HEK293T (cell line): ENCODE measurements at regions not wholly inside any gene's neighbourhood (a gene's known extent, or its start where the extent isn't known, plus 50 kb on each side); places are given as distances from the start of the nearest gene placed in this dataset.

Source experiments
- CTCF ChIA-PET: fragments of 350-600 bp; formaldehyde crosslinking; extraction: SDS; loops from one replicate; lab custom pipeline; 2021; ENCODE audit warnings: antibody characterized with exemption, inconsistent platforms; lab: Yijun Ruan, JAX
- POLR2A ChIA-PET: fragments of 350-600 bp; formaldehyde crosslinking; extraction: SDS; loops from one replicate; lab custom pipeline; 2020; ENCODE audit warnings: antibody characterized with exemption, inconsistent platforms; lab: Yijun Ruan, JAX
- DNase-seq: peaks from one replicate; pipeline ENCODE4 v3.0.0; 2012; ENCODE audit warnings: mixed read lengths; ENCODE audit errors: extremely low spot score
- ARNT ChIP-seq: fragments of 450-650 bp; IDR thresholded peaks from 2 replicates; pipeline ENCODE4 v1.6.1; 2017; ENCODE audit warnings: mild to moderate bottlenecking
- BHLHE40 ChIP-seq: fragments of 450-650 bp; IDR thresholded peaks from 2 replicates; pipeline ENCODE4 v1.6.1; 2016; ENCODE audit warnings: mild to moderate bottlenecking, moderate library complexity, borderline replicate concordance
- CTBP1 ChIP-seq: fragments of 450-650 bp; IDR thresholded peaks from 2 replicates; pipeline ENCODE4 v1.6.1; 2016; ENCODE audit warnings: borderline replicate concordance
- ELF4 ChIP-seq: fragments of 450-650 bp; IDR thresholded peaks from 2 replicates; pipeline ENCODE4 v1.6.1; 2017; ENCODE audit warnings: antibody characterized with exemption
- FOXA1 ChIP-seq: fragments of 450-650 bp; IDR thresholded peaks from 2 replicates; pipeline ENCODE4 v1.6.1; 2016; ENCODE audit warnings: mild to moderate bottlenecking
- FOXK2 ChIP-seq: fragments of 450-650 bp; IDR thresholded peaks from 2 replicates; pipeline ENCODE4 v1.6.1; 2016; ENCODE audit warnings: mild to moderate bottlenecking
- FOXM1 ChIP-seq: fragments of 450-650 bp; IDR thresholded peaks from 2 replicates; pipeline ENCODE4 v1.6.1; 2017; ENCODE audit warnings: mild to moderate bottlenecking, borderline replicate concordance
- HDGF ChIP-seq: fragments of 450-650 bp; IDR thresholded peaks from 2 replicates; pipeline ENCODE4 v1.6.1; 2017; ENCODE audit warnings: antibody characterized with exemption, borderline replicate concordance
- L3MBTL2 ChIP-seq: fragments of 450-650 bp; conservative IDR thresholded peaks from 2 replicates; pipeline ENCODE4 v1.6.1; 2016; ENCODE audit warnings: mild to moderate bottlenecking
- LEF1 ChIP-seq: fragments of 450-650 bp; IDR thresholded peaks from 2 replicates; pipeline ENCODE4 v1.6.1; 2017; ENCODE audit warnings: mild to moderate bottlenecking, borderline replicate concordance
- NFRKB ChIP-seq: fragments of 450-650 bp; IDR thresholded peaks from 2 replicates; pipeline ENCODE4 v1.6.1; 2016; ENCODE audit warnings: mild to moderate bottlenecking, moderate library complexity
- PKNOX1 ChIP-seq: fragments of 450-650 bp; IDR thresholded peaks from 2 replicates; pipeline ENCODE4 v1.6.1; 2016
- SP1 ChIP-seq: fragments of 450-650 bp; IDR thresholded peaks from 2 replicates; pipeline ENCODE4 v1.6.1; 2017
- SUZ12 ChIP-seq: fragments of 450-650 bp; IDR thresholded peaks from 2 replicates; pipeline ENCODE4 v1.6.1; 2016; ENCODE audit warnings: mild to moderate bottlenecking
- TARDBP ChIP-seq: fragments of 450-650 bp; IDR thresholded peaks from 2 replicates; pipeline ENCODE4 v1.6.1; 2016
- ZNF384 ChIP-seq: fragments of 450-650 bp; IDR thresholded peaks from 2 replicates; pipeline ENCODE4 v1.6.1; 2016

DNA sequence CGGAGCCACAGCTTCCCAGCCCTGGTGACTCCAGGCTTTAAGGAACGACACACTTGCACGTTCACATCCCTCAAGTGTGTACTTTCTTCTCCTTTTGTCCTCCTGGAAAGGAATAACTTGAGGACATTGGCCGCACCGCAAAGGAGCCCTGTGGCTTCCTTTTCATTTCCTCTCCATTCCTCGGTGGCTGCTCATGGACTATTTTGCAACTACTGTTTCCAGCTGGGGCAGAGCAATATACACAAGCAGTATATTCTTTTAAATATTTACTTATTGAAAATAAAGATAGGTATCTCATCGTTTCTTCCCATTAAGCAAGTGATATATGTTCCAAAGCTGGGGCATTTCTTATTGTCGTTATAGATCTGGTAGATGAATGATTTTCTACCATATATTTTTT, 97.2 kb upstream of the LYZL1 start:
- TF ChIP-seq BHLHE40: no peak
- no peak for TF ChIP-seq L3MBTL2
- no peak for TF ChIP-seq LEF1
- no peak for TF ChIP-seq NFRKB
- no peak for TF ChIP-seq ZNF384
- TF ChIP-seq FOXK2: no peak
- no peak for TF ChIP-seq TARDBP
- TF ChIP-seq ELF4: no peak
- DNase-seq: no peak
- CTCF ChIA-PET: no interaction called here
- POLR2A ChIA-PET: no interaction called here

DNA sequence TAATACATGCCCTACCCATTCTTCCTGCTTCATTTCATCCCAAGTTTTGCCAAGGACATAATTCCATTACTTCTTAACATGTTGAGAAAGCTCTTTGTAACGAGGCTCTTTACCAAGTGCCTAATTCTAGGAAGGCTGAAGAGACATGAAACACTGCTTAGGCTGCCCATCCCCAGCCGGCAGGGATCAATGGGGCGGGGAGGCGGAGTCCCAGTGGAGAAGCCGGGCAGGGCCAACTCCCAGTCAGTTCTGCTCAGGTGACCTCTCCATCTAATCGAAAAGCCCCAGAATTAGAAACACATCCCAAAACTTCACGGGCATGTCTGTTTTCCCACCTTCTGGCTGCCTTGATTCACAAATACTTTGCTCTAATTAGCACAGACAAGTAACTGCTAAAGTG, 89.5 kb upstream of the LYZL1 start:
- ChIA-PET POLR2A (interaction anchor here (0.6 kb wide), 1 partner anchor 12 kb away, joined by 3 read pairs; no protein-coding TSS in a partner anchor), CTCF (no interaction called here)
- TF ChIP-seq ARNT: no peak
- TF ChIP-seq PKNOX1: no peak
- TF ChIP-seq FOXK2: no peak
- TF ChIP-seq ZNF384: no peak
- no peak for TF ChIP-seq ELF4
- no peak for TF ChIP-seq SUZ12
- TF ChIP-seq L3MBTL2: no peak
- TF ChIP-seq FOXM1: no peak
- no peak for TF ChIP-seq BHLHE40
- no peak for DNase-seq

DNA sequence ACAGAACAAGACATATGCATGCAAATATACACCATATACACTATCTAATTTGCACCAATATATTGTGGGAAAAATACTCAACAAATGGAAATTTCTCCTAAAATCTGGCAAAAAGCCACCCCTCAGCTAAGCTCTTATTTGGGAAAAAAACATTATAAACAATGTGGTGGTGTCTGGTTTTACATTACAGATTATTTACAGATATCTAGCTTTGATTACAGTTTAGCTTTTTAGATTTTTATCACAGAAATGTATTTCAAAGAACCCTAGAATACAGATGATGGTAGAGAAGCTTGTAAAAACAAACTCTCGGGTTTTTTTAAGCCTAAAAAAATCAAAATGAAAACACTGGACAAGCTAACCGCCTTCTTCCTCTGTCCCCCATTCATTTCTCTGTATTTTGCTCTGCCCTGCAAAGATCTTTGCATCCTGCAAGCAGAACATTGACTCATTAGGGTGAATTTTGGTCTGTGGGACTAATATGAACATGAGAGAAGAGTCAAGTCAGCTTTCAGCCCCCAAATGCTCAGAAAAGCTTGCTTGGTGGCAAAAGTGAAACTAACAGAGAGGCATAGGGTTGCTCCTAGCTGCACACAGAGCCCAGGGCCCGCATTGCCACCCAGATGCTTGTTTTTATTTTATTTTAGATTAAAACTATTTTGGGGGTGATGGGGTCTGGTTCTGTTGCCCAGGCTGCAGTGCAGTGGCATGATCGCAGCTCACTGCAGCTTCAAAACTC, 88.8 kb upstream of the LYZL1 start:
- ChIA-PET POLR2A (no interaction called here), CTCF (interaction anchor here (0.5 to 0.9 kb wide), 2 partner anchors 39 to 623 kb away, joined by 3 read pairs; no protein-coding TSS in a partner anchor)
- TF ChIP-seq TARDBP (no peak), ARNT (no peak), SP1 (no peak), FOXM1 (no peak), ZNF384 (no peak), NFRKB (no peak), L3MBTL2 (no peak), HDGF (no peak), FOXK2 (no peak), LEF1 (no peak), ELF4 (no peak), SUZ12 (no peak), CTBP1 (no peak), FOXA1 (no peak), BHLHE40 (no peak), PKNOX1 (no peak)
- DNase-seq: no peak

DNA sequence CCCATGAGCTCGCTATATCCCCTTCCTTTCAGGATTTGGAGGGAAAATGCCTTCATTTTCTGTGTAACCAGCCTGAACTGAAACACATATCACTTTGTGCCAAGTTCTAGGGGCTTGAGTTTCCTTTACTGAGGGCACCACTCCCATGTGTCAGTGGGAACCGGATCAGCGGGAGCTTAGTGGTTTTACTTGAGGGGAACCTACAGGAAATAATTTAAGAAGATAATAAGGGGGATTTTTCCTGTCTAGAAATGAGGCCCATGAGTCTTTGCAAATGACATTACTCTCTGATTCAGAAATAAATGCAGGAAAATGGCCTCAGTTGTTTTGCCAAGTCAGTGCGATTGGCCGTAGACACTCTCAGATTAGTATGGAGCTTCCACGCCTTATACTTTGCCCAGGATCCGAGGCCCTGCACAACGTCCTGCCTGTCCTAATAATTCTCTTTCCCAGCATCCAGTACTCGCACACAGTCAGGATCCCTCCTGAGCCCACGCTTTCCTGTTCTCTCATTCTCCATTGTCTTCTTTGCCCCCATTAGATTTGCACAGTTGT, 86.4 kb upstream of the LYZL1 start:
- DNase-seq: no peak
- TF ChIP-seq LEF1 (no peak), ZNF384 (no peak), FOXM1 (no peak), SP1 (no peak), ELF4 (no peak), HDGF (no peak), FOXK2 (no peak), SUZ12 (no peak), BHLHE40 (no peak), NFRKB (no peak), TARDBP (no peak), L3MBTL2 (no peak), PKNOX1 (no peak)
- CTCF ChIA-PET: interaction anchor here (1.3 kb wide), 1 partner anchor 16 kb away, joined by 4 read pairs; no protein-coding TSS in a partner anchor
- POLR2A ChIA-PET: no interaction called here

DNA sequence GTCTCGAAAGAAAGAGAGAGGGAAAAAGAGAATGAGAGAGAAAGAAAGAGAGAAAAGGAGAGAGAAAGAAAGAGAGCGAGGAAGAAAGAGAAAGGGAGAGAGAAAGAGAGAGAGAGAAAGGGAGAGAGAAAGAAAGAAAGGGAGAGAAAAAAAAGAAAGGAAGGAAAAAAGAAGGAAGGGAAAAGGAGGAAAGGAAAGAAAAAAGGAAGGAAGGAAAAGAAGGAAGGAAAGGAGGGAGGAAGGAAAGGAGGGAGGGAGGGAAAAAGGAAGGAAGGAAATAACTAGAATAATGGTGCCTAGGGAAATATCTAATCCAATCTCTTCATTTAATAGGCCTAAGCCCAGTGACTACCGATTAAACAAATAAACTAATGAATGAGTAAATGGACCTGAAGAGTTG, 85.4 kb upstream of the LYZL1 start:
- TF ChIP-seq BHLHE40: no peak
- no peak for TF ChIP-seq ELF4
- CTCF ChIA-PET: interaction anchor here (1.3 kb wide), 1 partner anchor 17 kb away, joined by 4 read pairs; no protein-coding TSS in a partner anchor
- POLR2A ChIA-PET: no interaction called here
- DNase-seq: no peak
